HEK293 (cell line): ENCODE measurements at regions not wholly inside any gene's neighbourhood (a gene's known extent, or its start where the extent isn't known, plus 50 kb on each side); places are given as distances from the start of the nearest gene placed in this dataset.

Experiments used
- CTCF ChIP-seq: fragments of 450-650 bp; formaldehyde crosslinking; IDR thresholded peaks from 2 replicates; pipeline ENCODE4 v1.5.1; 2016; ENCODE audit warnings: missing biosample characterization, missing genetic modification characterization
- KLF16 ChIP-seq: fragments of 450-650 bp; formaldehyde crosslinking; IDR thresholded peaks from 2 replicates; pipeline ENCODE4 v1.5.1; 2017; ENCODE audit warnings: missing biosample characterization, missing genetic modification characterization
- RBAK ChIP-seq: fragments of 450-650 bp; formaldehyde crosslinking; IDR thresholded peaks from 2 replicates; pipeline ENCODE4 v1.5.1; 2016; ENCODE audit warnings: missing biosample characterization, missing genetic modification characterization
- SP2 ChIP-seq: fragments of 450-650 bp; formaldehyde crosslinking; IDR thresholded peaks from 2 replicates; pipeline ENCODE4 v1.5.1; 2016; ENCODE audit warnings: missing biosample characterization, missing genetic modification characterization
- ZBTB49 ChIP-seq: fragments of 450-650 bp; formaldehyde crosslinking; IDR thresholded peaks from 2 replicates; pipeline ENCODE4 v1.5.1; 2016; ENCODE audit warnings: missing biosample characterization, missing genetic modification characterization, low read depth
- ZBTB7A ChIP-seq: fragments of 450-650 bp; formaldehyde crosslinking; IDR thresholded peaks from 2 replicates; pipeline ENCODE4 v1.5.1; 2016; ENCODE audit warnings: low read depth, missing biosample characterization, missing genetic modification characterization
- ZNF169 ChIP-seq: fragments of 450-650 bp; formaldehyde crosslinking; IDR thresholded peaks from 2 replicates; pipeline ENCODE4 v1.5.1; 2016; ENCODE audit warnings: missing biosample characterization, missing genetic modification characterization
- ZNF274 ChIP-seq, 2 experiments: fragments of 200-500 bp in 1 of 2; fragments of 450-650 bp in 1 of 2; sonication (Bioruptor generic) in 1 of 2; formaldehyde crosslinking in 1 of 2; IDR thresholded peaks; 2 replicates each; pipeline versions ENCODE4 v1.5.1 to v1.6.1; 2014 to 2016; ENCODE audit warnings: borderline replicate concordance in 1 of 2, inconsistent platforms in 1 of 2, low read length in 1 of 2, missing biosample characterization in 1 of 2, missing genetic modification characterization in 1 of 2
- ZNF280C ChIP-seq: fragments of 450-650 bp; formaldehyde crosslinking; IDR thresholded peaks from 2 replicates; pipeline ENCODE4 v1.5.1; 2016; ENCODE audit warnings: missing biosample characterization, missing genetic modification characterization
- ZNF37A ChIP-seq: fragments of 450-650 bp; IDR thresholded peaks from 2 replicates; pipeline ENCODE4 v1.5.1; 2018; ENCODE audit warnings: missing biosample characterization, missing genetic modification characterization
- ZNF558 ChIP-seq: fragments of 450-650 bp; formaldehyde crosslinking; IDR thresholded peaks from 2 replicates; pipeline ENCODE4 v1.5.1; 2016; ENCODE audit warnings: missing biosample characterization, missing genetic modification characterization

- no peak for TF ChIP-seq ZBTB49 (tag by site-specific recombination)
- no peak for TF ChIP-seq CTCF (tag by site-specific recombination)
- no peak for TF ChIP-seq ZNF37A (tag by site-specific recombination)
- no peak for TF ChIP-seq ZNF169 (tag by site-specific recombination)
- TF ChIP-seq ZNF280C, result no peak
- TF ChIP-seq ZNF558, result no peak
- TF ChIP-seq KLF16 (tag by site-specific recombination), result no peak
- no peak for TF ChIP-seq RBAK (tag by site-specific recombination)
- TF ChIP-seq SP2 (tag by site-specific recombination), result no peak
- no peak for TF ChIP-seq ZNF274 (IDR thresholded peaks at IDR 0.05; ENCODE audit: low read length)
- no peak for TF ChIP-seq ZNF274 (tag by site-specific recombination; IDR thresholded peaks at IDR 0.05; ENCODE audit: borderline replicate concordance)
- no peak for TF ChIP-seq ZBTB7A (tag by site-specific recombination)
Measured at GRCh38 chr9:79788662-79789061, 216.9 kb downstream of the TLE4 start.
